ENCODE measurements at regions not wholly inside any gene's neighbourhood (a gene's known extent, or its start where the extent isn't known, plus 50 kb on each side); places are given as distances from the start of the nearest gene placed in this dataset.
"Not testable (repeated sequence)": the region's sequence is repeated elsewhere in the genome, so short reads cannot be mapped to it uniquely, and the experiment has no call there.

GRCh38 chr14:57060276-57060955 lies 208.3 kb downstream of the EXOC5 start:
- DNase-seq: no peak

GRCh38 chr14:57058319-57058718 lies 210.4 kb downstream of the EXOC5 start:
- DNase-seq: no peak

DNA sequence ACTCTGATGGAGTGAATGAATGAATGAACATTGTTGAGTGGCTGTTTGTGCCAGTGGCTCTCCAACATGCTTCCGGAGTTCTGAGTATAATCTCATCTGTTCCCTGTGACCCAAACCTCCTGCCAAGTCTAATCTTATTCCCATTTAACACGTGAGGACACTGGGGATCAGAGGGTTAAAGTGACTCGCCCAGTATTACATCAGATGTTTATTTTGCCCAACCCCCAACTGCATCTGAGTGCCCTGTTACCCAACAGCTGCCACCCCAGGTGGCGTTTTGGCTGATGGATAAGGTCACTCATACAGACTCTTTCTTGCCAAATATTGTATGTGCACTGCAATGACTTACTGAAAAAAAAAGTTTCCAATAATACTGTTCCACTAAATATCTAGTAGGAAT lies 210.9 kb downstream of the EXOC5 start:
- no peak for DNase-seq

- DNase-seq: not testable (repeated sequence)
Measured at GRCh38 chr14:57056522-57056921, 212.2 kb downstream of the EXOC5 start.

DNA sequence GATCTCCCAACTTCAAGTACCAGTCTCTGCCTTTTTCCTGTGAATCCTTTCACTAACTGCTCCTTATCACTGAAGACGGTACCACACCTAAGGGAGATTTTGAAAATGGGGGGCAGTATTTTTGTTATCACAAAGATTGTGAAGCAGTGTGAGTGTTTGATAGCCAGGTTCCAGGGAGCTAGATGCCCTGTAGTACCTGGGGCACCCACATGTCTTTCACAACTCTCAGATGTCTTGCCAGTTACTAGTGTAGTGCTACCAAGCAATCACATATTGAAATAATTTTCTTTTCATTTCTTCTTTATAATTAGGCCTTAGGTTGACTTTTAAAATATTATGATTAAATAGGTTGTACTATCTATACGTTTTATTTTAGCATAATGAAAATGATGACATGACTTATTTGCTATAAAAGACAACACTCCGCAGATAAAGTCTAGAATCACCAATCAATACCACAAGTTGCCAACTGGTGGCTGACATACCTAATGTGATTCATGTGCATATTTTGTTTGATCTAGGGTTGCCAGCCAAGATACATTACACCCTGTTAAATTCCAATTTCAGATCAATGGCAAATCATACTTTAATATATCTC lies 215.9 kb downstream of the EXOC5 start:
- no peak for DNase-seq

GRCh38 chr14:57051633-57052032 lies 217.1 kb downstream of the EXOC5 start:
- DNase-seq: no peak

- no peak for DNase-seq
Measured at GRCh38 chr14:57049848-57050247, 218.9 kb downstream of the EXOC5 start.

DNA sequence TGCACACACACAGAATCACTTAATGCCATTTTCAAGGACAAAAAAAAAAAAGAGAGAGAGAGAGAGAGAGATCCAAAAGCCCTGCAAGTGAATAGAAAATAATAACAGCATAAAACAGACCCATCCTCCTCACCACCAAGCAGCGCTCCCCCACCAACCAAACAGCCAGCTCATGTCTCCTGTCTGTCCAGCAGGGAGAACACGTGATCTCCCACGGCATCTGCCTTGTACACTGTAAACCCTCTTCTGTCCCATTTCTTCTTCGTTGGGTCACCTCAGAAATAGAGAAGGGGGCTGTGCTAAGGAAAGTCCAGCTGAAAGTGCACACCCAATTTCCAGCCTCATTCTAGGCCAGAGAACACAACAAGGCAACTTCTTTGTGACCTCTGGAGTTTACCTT lies 222.5 kb downstream of the EXOC5 start:
- no peak for DNase-seq

- not testable (repeated sequence) for DNase-seq
Measured at GRCh38 chr14:57044101-57044973, 224.4 kb downstream of the EXOC5 start.

DNA sequence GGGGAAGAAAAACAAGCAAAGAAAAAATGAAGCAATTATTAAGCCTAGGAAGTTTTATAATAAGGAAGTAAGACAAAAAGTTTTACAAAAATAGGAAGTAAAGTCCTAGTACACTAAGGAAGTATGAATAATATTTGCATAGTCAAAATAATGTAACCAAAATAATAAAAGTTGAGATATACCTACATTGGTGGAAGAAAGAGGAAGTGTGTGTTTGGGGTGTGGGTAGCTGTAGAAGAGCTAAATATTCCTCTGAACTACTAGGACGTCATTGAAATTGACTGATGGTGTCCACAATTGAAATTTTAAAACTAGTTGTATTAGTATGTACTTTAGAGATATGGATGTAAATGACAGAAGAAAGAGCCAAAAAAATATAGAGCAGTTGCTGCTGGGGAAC lies 228.4 kb upstream of the OTX2 start:
- DNase-seq: no peak

GRCh38 chr14:57031474-57031873 lies 221.2 kb upstream of the OTX2 start:
- DNase-seq: no peak

DNA sequence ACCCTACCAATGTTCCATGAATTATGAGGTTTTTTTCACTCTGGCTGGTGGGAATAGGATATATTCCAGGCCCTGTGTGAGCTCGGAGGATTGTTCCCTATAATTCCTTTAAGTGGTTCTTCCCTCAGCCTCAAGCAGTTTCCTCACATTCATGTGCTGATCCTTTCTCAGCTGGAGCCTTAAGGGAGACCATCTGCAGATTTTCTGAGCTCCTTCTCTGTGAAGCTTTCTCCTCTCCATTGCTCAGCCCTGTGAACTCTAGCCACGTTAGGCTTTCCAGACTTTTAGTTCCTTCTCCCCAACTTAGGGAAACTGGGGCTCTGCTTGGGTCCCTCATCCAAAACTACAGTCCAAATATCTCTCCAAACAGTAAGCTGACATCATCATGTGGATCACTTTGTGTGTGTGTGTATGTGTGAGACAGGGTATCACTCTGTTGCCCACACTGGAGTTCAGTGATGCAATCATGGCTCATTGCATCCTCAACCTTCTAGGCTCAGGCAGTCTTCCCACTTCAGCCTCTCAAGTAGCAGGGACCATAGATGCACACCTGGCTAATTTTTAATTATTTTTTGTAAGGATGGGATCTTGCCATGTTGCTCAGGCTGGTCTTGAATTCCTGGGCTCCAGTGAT lies 219.5 kb upstream of the OTX2 start:
- DNase-seq: no peak

DNA sequence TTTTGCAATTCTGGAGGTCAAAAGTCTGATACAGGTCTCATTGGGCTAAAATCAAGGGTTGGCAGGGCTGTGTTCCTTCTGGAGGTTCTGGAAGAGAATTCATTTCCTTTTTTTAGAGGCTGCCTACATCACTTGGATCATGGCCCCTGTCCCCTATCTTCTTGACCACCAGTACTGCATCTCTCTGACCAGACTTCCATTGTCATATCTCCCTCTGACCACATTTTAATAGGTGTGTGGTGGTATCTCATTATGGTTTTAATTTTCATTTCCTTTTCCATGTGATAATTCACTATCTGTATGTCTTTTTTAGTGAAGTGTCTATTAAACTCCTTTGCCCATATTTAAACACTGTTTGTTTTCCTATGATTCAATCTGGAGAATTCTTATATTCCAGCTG lies 215.2 kb upstream of the OTX2 start:
- DNase-seq: no peak

GRCh38 chr14:57022608-57023007 lies 212.3 kb upstream of the OTX2 start:
- DNase-seq: no peak

GRCh38 chr14:57018065-57018464 lies 207.8 kb upstream of the OTX2 start:
- no peak for DNase-seq

- no peak for DNase-seq
Measured at GRCh38 chr14:57013987-57014386, 203.7 kb upstream of the OTX2 start.

GRCh38 chr14:57009585-57010515 lies 199.6 kb upstream of the OTX2 start:
- DNase-seq: no peak

- no peak for DNase-seq
Measured at GRCh38 chr14:57008534-57008933, 198.3 kb upstream of the OTX2 start.

DNA sequence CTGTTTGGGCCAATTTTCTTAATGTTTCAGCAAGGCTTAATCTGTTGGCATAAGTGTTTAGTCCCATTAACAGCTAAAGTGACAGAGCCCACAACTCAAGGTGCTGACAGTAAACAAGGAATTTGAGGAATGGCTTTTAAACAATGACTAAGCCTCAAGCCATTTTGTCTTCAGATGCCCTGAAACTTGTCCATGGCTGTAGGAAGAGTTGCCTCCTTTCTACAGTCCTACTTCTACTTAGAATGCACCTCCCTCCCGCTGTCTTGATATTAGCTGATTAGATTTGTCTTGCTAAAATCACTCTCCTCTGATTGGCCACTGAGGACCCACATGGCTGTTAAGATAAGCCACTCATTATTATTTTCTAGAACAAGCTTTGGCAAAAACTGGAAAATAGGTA lies 188.4 kb upstream of the OTX2 start:
- DNase-seq: no peak

DNA sequence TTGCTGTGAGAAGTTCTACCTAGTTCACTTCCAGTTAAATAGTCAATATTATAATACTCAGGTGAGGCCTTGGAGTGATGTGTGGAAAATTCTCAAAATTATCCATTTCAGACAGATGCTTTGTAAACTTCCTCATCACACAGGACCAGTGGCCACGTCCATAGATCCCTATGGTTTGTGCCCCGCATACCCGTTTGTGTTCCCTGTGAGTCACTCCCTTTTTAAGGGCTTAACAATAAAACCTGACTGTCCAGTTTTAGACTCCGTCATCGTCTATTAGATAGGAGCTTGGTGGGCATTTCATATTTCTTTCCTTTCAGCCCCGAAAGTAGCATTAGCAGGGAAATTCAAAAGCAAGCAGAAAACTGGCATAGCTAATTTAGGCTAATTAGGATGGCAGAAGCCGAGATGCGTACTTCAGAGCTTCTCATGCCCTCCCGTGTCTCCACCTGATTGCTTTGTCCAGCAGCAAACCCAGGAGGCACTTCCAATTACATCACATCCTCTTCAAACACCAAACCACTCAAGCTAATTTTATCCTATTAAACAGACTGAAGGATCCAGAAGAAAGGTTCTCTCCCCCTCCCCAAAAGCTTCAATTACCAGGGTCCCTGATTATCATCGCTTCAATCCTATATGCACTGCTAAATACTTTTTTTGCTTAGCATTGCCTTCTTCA lies 186.6 kb upstream of the OTX2 start:
- no peak for DNase-seq

DNA sequence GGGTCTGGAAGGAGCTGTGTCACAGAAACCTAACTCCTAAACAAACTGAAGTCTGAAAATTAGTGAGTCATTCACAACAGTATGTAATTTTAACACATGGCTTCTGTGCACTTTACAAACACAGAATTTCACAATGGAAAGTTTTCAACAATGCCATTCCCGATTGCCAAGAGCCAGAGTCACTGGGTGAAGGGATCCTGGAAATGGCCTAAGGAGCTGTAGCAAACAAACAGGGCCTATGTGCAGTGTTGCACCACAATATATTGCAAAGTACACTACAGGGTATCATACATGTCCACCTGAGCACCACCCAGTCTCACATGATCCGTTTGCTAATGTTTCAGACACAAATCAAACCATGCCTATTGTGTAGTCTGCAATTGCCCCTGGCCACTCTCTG lies 184.7 kb upstream of the OTX2 start:
- DNase-seq: no peak

All from dermis blood vessel endothelial cell (primary cell).